NB4 (cell line): ENCODE measurements at regions not wholly inside any gene's neighbourhood (a gene's known extent, or its start where the extent isn't known, plus 50 kb on each side); places are given as distances from the start of the nearest gene placed in this dataset.

Experiments
- MAX ChIP-seq: IDR thresholded peaks from 2 replicates; pipeline ENCODE4 v1.6.1; 2011; ENCODE audit warnings: low read depth, low read length
- MYC ChIP-seq: IDR thresholded peaks from 2 replicates; pipeline ENCODE4 v1.6.1; 2011; ENCODE audit warnings: low read depth, low read length
- POLR2A ChIP-seq: IDR thresholded peaks from 2 replicates; pipeline ENCODE4 v1.6.1; 2011; ENCODE audit warnings: mild to moderate bottlenecking; ENCODE audit not compliant: insufficient read length; ENCODE audit errors: extremely low read depth
- TF ChIP-seq, protein P1 (sequence below): IDR thresholded peaks from one replicate; pipeline ENCODE4 v1.5.1; 2012; ENCODE audit warnings: low read depth, low read length

GRCh38 chr10:2920637-2921036, 146.7 kb upstream of the PFKP start:
- TF ChIP-seq, protein P1, sequence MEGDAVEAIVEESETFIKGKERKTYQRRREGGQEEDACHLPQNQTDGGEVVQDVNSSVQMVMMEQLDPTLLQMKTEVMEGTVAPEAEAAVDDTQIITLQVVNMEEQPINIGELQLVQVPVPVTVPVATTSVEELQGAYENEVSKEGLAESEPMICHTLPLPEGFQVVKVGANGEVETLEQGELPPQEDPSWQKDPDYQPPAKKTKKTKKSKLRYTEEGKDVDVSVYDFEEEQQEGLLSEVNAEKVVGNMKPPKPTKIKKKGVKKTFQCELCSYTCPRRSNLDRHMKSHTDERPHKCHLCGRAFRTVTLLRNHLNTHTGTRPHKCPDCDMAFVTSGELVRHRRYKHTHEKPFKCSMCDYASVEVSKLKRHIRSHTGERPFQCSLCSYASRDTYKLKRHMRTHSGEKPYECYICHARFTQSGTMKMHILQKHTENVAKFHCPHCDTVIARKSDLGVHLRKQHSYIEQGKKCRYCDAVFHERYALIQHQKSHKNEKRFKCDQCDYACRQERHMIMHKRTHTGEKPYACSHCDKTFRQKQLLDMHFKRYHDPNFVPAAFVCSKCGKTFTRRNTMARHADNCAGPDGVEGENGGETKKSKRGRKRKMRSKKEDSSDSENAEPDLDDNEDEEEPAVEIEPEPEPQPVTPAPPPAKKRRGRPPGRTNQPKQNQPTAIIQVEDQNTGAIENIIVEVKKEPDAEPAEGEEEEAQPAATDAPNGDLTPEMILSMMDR, result no peak
- TF ChIP-seq POLR2A (no peak), MAX (no peak), MYC (no peak)
